Mucosa of descending colon (tissue), 3 donors: ENCODE measurements at regions not wholly inside any gene's neighbourhood (a gene's known extent, or its start where the extent isn't known, plus 50 kb on each side); places are given as distances from the start of the nearest gene placed in this dataset.

Experiments used
- ATAC-seq: fragments of 200-7000 bp; cut with Tn5 transposase; one replicate; pipeline ENCODE4 v1.9.1; 2020; ENCODE audit warnings: mild to moderate bottlenecking, moderate library complexity
- DNase-seq, 3 donors: peaks; one replicate each; pipeline ENCODE4 v3.0.0-alpha.2; 2020
- H3K36me3 ChIP-seq: fragments of 200-600 bp; one replicate; pipeline ENCODE4 v1.8.0; 2021; ENCODE audit warnings: low read depth, mild to moderate bottlenecking
- H3K4me1 ChIP-seq: fragments of 200-600 bp; one replicate; pipeline ENCODE4 v1.8.0; 2021; ENCODE audit warnings: low read depth, mild to moderate bottlenecking
- H3K4me3 ChIP-seq: fragments of 200-600 bp; one replicate; pipeline ENCODE4 v1.8.0; 2021; ENCODE audit warnings: mild to moderate bottlenecking
- H3K9me3 ChIP-seq: fragments of 200-600 bp; one replicate; pipeline ENCODE4 v1.8.0; 2021; ENCODE audit warnings: mild to moderate bottlenecking
- intact Hi-C, 2 donors: fragments of 100-400 bp; cut with DNase I in 1 of 2; cut with micrococcal nuclease in 1 of 2; formaldehyde crosslinking; loops; one replicate each; pipeline versions ENCODE4 v1.11.0 to v1.11.1; 2022; cut with DNase I, micrococcal nuclease
- TF ChIP-seq, protein P1 (sequence below): fragments of 200-600 bp; IDR thresholded peaks from one replicate; pipeline ENCODE4 v1.8.0; 2022; ENCODE audit warnings: antibody characterized with exemption, mild to moderate bottlenecking
- donor health status: DM: no; HTN: no; CAD: no; lungs with moderate emphysema.
- donor health status: DM: no; HTN: no; CAD: no.
- donor health status: DM: no; HTN: yes; CAD: no.

DNA sequence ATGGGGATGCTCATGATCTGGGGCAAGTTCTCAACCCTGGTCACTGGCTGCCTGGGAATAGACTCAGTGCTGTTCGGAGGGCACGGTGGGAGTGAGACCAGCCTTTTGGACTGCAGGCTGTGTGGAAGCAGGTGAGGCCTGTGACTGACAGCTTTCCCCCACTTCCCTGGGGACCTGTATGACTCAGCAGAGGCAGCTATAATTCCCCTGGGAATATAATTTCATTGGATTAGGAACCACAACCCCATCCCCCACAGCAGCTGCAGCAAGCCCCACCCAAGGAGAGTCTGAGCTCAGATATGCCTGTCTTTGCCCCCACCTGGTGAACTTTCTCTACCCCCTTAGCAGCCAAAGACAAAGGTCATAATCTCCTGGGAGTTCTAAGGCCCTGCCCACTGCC lies 408.6 kb downstream of the PPP3CA start:
- ATAC-seq (no peak), DNase-seq (no peak)
- intact Hi-C loops: no loop called here
- TF ChIP-seq, protein P1, sequence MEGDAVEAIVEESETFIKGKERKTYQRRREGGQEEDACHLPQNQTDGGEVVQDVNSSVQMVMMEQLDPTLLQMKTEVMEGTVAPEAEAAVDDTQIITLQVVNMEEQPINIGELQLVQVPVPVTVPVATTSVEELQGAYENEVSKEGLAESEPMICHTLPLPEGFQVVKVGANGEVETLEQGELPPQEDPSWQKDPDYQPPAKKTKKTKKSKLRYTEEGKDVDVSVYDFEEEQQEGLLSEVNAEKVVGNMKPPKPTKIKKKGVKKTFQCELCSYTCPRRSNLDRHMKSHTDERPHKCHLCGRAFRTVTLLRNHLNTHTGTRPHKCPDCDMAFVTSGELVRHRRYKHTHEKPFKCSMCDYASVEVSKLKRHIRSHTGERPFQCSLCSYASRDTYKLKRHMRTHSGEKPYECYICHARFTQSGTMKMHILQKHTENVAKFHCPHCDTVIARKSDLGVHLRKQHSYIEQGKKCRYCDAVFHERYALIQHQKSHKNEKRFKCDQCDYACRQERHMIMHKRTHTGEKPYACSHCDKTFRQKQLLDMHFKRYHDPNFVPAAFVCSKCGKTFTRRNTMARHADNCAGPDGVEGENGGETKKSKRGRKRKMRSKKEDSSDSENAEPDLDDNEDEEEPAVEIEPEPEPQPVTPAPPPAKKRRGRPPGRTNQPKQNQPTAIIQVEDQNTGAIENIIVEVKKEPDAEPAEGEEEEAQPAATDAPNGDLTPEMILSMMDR: no peak
- Histone ChIP-seq H3K9me3 (no peaks in the 10 kb centered on the region), H3K4me3 (no peak overlapping the region), H3K36me3 (no peaks in the 10 kb centered on the region), H3K4me1 (no peaks in the 10 kb centered on the region)

DNA sequence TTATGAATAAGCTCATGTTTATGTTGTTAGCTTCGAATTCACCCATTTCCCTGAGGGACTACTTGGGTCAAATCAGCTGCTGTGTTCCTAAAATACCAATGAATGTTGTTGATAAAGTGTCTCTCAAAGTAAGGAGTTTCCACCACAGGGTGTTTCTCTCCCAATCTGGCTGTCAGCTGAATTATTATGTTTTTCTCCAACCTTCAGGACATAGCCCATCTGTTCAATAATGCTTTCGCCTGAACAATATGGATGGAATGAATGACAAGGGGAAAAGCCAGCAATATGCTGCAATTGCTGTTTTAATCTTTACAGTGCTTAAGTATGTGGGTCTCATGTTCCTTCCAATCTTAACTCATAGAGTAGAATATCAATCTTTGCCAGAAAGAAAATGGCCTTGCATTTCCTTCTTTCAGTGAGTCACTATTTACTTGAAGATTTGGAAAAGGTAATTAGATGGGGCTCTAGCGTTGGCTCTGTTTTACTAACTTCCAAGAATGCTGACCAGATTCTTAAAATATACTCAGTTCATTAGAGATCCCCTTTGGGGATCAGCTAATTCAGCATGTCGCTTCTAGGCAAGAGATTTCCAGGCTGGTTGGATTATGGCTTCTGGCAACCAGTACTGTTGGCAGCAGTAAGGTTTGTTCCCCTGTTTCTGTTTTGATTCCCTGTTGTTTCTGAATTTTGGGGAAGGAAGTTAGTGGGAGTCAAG lies 410.5 kb downstream of the PPP3CA start:
- intact Hi-C loops: no loop called here
- no peaks in the 10 kb centered on the region for H3K36me3 ChIP-seq
- ATAC-seq (no peak), DNase-seq (no peak)
- no peaks in the 10 kb centered on the region for H3K4me1 ChIP-seq
- TF ChIP-seq, protein P1: no peak
- H3K4me3 ChIP-seq: no peak overlapping the region
- no peaks in the 10 kb centered on the region for H3K9me3 ChIP-seq

DNA sequence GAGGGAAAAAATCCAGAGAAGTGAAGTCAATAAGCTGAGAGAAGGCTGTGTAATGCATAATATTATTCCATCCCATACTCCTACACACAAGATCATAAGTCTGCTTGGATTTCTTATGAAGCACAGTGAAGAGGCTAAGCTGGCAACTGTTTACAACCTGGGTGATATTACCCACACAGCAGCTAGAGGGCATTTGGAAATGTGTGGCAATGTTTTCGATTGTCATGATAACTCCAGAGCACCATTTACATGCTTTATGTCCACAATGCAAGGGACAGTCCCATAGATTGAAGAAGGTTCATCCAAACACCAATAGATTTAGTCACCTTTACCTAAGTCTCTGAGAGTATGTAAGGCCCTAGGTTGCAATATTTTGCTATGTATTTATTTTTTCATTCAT lies 412.2 kb downstream of the PPP3CA start:
- Histone ChIP-seq H3K36me3 (no peaks in the 10 kb centered on the region), H3K4me1 (no peaks in the 10 kb centered on the region), H3K4me3 (no peak overlapping the region), H3K9me3 (no peaks in the 10 kb centered on the region)
- intact Hi-C loops: no loop called here
- DNase-seq (no peak), ATAC-seq (peak; percentile 50)
- TF ChIP-seq, protein P1: no peak

DNA sequence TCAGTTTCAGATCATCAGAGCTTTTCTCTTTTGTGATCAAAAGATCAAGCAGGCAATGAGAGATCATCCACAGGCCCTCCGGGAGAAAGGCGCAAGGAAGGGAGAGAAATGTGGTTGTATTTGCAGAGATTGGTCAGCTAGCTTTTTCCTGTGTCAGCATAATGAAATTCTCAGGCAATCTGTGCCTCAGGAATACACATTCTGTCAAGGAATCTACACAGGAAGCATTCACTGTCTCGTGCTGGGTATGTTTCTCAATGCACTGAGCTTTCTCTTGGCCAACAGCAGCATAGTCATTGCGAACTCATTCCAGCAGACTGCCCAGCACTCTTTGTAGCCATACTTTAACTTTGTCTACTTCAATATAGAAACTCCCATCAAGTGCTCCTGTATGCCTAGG lies 413.7 kb downstream of the PPP3CA start:
- Histone ChIP-seq H3K4me1 (no peaks in the 10 kb centered on the region), H3K9me3 (no peaks in the 10 kb centered on the region), H3K4me3 (no peak overlapping the region), H3K36me3 (no peaks in the 10 kb centered on the region)
- DNase-seq (no peak), ATAC-seq (no peak)
- TF ChIP-seq, protein P1: no peak
- intact Hi-C loops: no loop called here

DNA sequence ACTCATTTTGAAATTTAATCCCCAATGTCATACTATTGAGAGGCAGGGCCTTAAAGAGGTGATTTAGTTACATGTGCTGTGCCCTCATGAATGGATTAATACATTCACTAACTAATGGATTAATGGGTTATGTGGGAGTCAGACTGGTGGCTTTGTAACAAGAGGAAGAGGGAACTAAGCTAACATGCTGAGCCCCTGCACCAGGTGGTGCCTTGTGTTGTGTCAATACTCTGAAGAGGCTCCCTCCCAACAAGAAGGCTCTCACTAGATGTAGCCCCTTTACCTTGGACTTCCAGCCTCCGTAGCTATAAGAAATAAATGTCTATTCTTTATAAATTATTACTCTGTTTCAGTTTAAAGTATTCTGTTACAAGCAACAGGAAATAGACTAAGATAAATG lies 411.9 kb upstream of the EMCN start:
- Histone ChIP-seq H3K9me3 (no peaks in the 10 kb centered on the region), H3K4me3 (no peak overlapping the region), H3K4me1 (no peaks in the 10 kb centered on the region), H3K36me3 (no peaks in the 10 kb centered on the region)
- intact Hi-C loops: no loop called here
- DNase-seq: no peak
- no peak for ATAC-seq
- TF ChIP-seq, protein P1: no peak

DNA sequence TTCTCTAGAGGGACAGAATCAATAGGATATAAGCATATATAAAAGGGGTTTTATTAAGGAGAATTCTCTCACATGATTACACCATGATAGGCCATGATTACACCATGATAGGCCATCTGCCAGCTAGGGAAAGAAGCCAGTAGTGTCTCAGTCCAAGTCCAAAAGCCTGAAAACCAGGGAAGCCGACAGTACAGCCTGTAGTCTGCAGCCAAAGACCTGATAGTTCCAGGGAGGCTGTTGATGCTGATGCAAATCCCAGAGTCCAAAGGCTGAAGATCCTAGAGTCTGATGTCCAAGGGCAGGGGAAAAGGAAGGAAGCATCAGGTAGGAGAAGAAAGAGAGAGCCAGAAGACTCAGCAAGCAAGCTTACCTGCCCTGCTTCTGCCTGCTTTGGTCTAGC lies 411.3 kb upstream of the EMCN start:
- Histone ChIP-seq H3K4me3 (no peak overlapping the region), H3K4me1 (no peaks in the 10 kb centered on the region), H3K36me3 (no peaks in the 10 kb centered on the region), H3K9me3 (no peaks in the 10 kb centered on the region)
- TF ChIP-seq, protein P1: no peak
- intact Hi-C loops: no loop called here
- ATAC-seq (no peak), DNase-seq (no peak)
